Esophagus squamous epithelium (tissue), 5 donors: ENCODE measurements at regions not wholly inside any gene's neighbourhood (a gene's known extent, or its start where the extent isn't known, plus 50 kb on each side); places are given as distances from the start of the nearest gene placed in this dataset.
A peak's percentile ranks its signal among the peaks of the same experiment; 100 is the strongest.

Experiments used
- DNase-seq: peaks from one replicate; lab custom pipeline; 2025; lab: John Stamatoyannopoulos, UW
- H3K27ac ChIP-seq, 4 donors: fragments of 200-600 bp; sonication (generic); one replicate each; pipeline ENCODE4 v1.5.1; 2016 to 2019; ENCODE audit warnings: mild to moderate bottlenecking in 1 of 4
- H3K27me3 ChIP-seq, 4 donors: fragments of 200-600 bp; sonication (generic); 1 replicate in 3 of 4; 2 replicates in 1 of 4; pipeline versions ENCODE4 v1.5.1 to v1.6.0; 2017 to 2021; ENCODE audit warnings: antibody characterized with exemption in 1 of 4
- H3K36me3 ChIP-seq, 3 donors: fragments of 200-600 bp; sonication (generic); one replicate each; pipeline ENCODE4 v1.5.1; 2016 to 2019
- H3K4me1 ChIP-seq, 3 donors: fragments of 200-600 bp; sonication (generic); one replicate each; pipeline ENCODE4 v1.5.1; 2017 to 2019
- H3K4me3 ChIP-seq, 4 donors: fragments of 200-600 bp; sonication (generic); 1 replicate in 3 of 4; 2 replicates in 1 of 4; pipeline ENCODE4 v1.5.1; 2016 to 2019; ENCODE audit warnings: mild to moderate bottlenecking in 2 of 4, moderate library complexity in 1 of 4
- H3K9me3 ChIP-seq, 3 donors: fragments of 200-600 bp; sonication (generic); one replicate each; pipeline ENCODE4 v1.5.1; 2016 to 2019
- POLR2A ChIP-seq, 4 donors: fragments of 450-650 bp; IDR thresholded peaks; one replicate each; pipeline ENCODE4 v1.6.1; 2017; ENCODE audit warnings: antibody characterized with exemption in 4 of 4, mild to moderate bottlenecking in 4 of 4, moderate library complexity in 3 of 4
- WGBS, 2 donors: methylation state at CpG; one replicate each; pipeline ENCODE4 v1.1.5; 2018; 5-methylcytosine and 5-hydroxymethylcytosine counted together
- intact Hi-C: fragments of 100-400 bp; cut with DNase I; formaldehyde crosslinking; loops from one replicate; pipeline ENCODE4 v1.15.0; 2022
- TF ChIP-seq, protein P1 (sequence below), 6 experiments: fragments of 450-650 bp in 4 of 6; fragments of 200-600 bp in 2 of 6; sonication (generic) in 2 of 6; IDR thresholded peaks; one replicate each; pipeline ENCODE4 v1.5.1; 2016 to 2019; ENCODE audit warnings: antibody characterized with exemption in 6 of 6, mild to moderate bottlenecking in 4 of 6, moderate library complexity in 4 of 6
- donor health status: DM: yes; HTN: yes; CAD: no.

DNA sequence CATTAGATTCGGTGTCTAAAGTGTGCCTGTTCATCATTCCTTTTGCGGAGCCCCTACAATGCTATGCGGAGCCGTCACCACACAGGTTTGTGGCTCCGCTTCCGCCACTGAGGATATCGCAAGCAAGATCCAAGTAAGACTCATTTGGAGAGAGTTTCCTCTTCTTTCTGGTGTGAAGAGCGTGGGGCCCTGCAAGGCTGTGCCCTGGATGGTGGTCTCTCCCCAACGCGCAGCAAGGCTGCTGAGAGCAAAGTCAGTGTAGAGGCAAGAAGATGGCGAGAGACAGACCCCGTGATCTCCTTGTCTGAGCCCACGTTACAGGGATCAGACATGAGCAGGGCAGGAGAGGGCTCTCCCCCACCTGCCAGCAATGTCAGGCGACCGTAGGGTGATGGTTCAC lies 96.3 kb upstream of the AFDN start:
- H3K36me3 ChIP-seq = no peaks in the 10 kb centered on the region
- H3K4me1 ChIP-seq = peaks cover 9 to 20% (median 9%) of the 10 kb centered on the region in 3 donors
- no peak overlapping the region for H3K27ac ChIP-seq
- H3K27me3 ChIP-seq = peaks cover 0 to 5% (median 0%) of the 10 kb centered on the region in 4 donors
- intact Hi-C loops = no loop called here
- DNase-seq = no peak
- H3K9me3 ChIP-seq = no peaks in the 10 kb centered on the region
- 92 to 97% methylated on average over 14 of the region's 15 CpGs for WGBS, 2 donors
- no peak overlapping the region for H3K4me3 ChIP-seq
- TF ChIP-seq POLR2A (IDR thresholded peaks at IDR 0.05) = no peak
- TF ChIP-seq, protein P1, sequence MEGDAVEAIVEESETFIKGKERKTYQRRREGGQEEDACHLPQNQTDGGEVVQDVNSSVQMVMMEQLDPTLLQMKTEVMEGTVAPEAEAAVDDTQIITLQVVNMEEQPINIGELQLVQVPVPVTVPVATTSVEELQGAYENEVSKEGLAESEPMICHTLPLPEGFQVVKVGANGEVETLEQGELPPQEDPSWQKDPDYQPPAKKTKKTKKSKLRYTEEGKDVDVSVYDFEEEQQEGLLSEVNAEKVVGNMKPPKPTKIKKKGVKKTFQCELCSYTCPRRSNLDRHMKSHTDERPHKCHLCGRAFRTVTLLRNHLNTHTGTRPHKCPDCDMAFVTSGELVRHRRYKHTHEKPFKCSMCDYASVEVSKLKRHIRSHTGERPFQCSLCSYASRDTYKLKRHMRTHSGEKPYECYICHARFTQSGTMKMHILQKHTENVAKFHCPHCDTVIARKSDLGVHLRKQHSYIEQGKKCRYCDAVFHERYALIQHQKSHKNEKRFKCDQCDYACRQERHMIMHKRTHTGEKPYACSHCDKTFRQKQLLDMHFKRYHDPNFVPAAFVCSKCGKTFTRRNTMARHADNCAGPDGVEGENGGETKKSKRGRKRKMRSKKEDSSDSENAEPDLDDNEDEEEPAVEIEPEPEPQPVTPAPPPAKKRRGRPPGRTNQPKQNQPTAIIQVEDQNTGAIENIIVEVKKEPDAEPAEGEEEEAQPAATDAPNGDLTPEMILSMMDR (IDR thresholded peaks at IDR 0.05) = no peak

DNA sequence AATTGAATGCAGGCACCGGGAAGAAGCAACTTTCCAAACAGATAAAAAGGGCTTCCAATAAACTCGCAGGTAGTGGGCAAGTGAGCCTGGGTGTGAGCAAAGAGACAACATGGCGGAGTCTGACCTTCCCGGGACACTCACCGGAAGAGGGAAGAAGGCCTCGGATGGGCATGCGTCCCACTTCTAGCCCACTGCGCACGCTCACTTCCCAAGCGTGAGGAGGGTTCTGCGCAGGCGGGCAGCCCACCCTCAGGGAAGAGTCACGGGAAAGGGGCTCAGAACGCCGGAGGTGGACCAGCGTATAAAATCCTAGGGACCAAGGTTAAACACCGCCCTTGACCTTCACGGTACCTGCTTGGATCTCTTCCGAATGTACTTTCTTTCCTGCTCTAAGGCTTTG lies 95.5 kb upstream of the AFDN start:
- Histone ChIP-seq H3K4me3 (no peak overlapping the region), H3K4me1 (peaks cover 9 to 23% (median 9%) of the 10 kb centered on the region in 3 donors), H3K36me3 (no peaks in the 10 kb centered on the region), H3K27me3 (no peaks in the 10 kb centered on the region), H3K27ac (no peak overlapping the region), H3K9me3 (no peaks in the 10 kb centered on the region)
- intact Hi-C loops = no loop called here
- 88 to 94% methylated on average over 15 to 19 of the region's 19 CpGs for WGBS, 2 donors
- TF ChIP-seq POLR2A (IDR thresholded peaks at IDR 0.05) = no peak
- TF ChIP-seq, protein P1 (IDR thresholded peaks at IDR 0.05) = no peak
- no peak for DNase-seq

DNA sequence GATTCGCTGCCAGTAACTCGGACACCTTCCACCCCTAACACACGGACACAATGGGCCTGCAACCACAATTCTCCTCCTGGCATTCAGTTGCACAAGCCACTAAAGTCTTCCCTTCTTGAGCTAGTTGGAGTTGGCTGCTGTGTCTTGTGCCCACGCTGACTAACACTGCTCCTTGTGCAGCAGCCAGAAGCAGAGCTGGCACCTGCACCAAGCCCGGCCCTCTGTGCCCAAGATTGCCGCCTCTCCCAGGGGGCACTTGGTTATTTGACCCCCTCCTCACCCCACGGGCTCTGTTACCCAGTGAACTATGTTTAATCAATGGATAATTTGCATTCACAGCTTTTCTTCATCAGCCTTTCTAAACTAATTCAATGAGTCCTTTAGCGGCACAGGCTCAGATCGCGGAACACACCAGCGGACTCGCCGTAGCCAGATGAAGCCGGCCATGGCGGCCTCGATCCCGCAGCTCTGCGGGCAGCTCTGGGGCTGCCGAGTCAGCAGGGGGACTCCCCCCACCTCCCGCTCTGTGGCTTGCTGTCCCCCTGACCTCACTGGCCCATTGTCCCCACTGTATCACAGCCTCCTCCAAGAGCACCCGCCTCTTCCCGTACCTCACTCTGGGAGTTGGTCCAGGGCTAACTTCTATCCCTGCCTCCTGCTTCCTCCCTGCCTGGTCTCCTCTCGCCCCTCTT lies 94.8 kb upstream of the AFDN start:
- H3K9me3 ChIP-seq = no peaks in the 10 kb centered on the region
- TF ChIP-seq, protein P1 (IDR thresholded peaks at IDR 0.05) = no peak
- no peak for TF ChIP-seq POLR2A (IDR thresholded peaks at IDR 0.05)
- H3K36me3 ChIP-seq = no peaks in the 10 kb centered on the region
- H3K27ac ChIP-seq = no peak overlapping the region
- H3K27me3 ChIP-seq = no peaks in the 10 kb centered on the region
- no peak for DNase-seq
- peaks cover 9 to 23% (median 9%) of the 10 kb centered on the region in 3 donors for H3K4me1 ChIP-seq
- no peak overlapping the region for H3K4me3 ChIP-seq
- intact Hi-C loops = no loop called here
- 77 to 84% methylated on average over 16 to 23 of the region's 23 CpGs for WGBS, 2 donors

DNA sequence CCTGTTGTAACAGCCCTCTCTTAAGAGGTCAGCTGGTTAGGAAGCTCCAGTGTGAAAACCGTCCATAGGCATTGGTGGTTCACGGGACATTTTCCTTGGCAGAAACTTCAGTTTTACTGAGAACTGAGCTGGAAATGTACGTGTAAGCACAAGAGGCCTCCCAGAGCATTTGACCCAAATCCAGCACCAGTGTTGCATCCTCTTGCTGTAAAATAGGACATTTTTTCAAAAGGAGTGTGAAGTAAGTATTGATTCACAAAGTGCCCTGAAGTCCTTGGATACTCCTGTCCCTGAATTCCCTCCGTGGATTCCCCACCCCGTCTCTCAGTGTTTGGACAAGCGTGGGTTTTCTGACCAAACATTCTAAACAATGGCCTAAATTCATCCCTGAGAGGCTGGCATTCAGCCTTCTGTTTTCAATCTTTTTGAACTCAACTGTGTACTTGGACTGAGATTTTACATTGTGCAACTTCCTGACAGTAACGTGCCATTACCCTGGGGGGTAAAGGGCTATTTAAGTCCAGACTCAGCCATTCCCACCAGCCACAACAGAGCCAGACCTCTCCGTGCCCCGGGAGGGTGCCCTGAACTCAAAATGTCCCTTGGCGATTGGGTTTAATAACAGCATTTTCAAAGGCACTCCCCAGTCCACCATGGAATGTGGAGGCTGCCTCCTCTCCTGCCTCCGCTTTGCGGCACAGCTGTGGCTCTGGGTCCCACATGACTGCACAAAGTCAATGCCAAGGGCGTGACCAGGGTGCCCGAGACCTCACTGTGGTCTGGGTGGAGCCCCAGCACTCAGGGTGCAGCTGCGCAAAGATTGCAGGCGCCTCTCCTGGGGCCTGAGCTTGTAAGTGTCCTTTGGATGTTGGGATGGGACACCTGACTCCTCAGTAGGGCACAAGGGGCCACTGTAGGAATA lies 92.7 kb upstream of the AFDN start:
- Histone ChIP-seq H3K4me1 (peaks cover 9 to 23% (median 9%) of the 10 kb centered on the region in 3 donors), H3K36me3 (no peaks in the 10 kb centered on the region), H3K27ac (peak overlapping the region; percentile 25 to 54 (median 34)), H3K4me3 (no peak overlapping the region), H3K9me3 (no peaks in the 10 kb centered on the region), H3K27me3 (peaks cover 0 to 7% (median 0%) of the 10 kb centered on the region in 4 donors)
- WGBS, 2 donors = 15 to 17% methylated on average over 9 to 11 of the region's 16 CpGs
- no peak for DNase-seq
- intact Hi-C loops = no loop called here
- TF ChIP-seq POLR2A (IDR thresholded peaks at IDR 0.05) = no peak
- TF ChIP-seq, protein P1 (IDR thresholded peaks at IDR 0.05) = no peak

DNA sequence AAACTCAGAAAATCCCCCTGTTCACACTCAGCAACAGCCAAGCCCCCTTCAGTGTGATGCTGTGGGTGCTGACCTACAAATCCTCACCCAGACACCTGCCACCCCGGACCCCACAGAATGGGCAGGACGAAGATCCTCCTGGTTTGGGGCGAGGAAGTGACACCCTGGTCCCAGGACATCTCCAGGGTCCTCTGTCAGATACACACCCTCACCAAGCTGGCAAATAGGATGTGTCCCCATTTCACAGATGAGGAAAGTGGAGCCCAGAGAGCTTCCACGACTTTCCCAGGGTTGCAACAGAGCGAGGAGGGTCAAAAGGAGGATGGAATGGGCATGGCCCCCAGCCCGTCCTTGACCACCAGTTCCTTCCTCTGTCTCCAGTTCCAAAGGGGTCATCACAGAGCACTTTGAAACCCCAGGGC lies 92.0 kb upstream of the AFDN start:
- DNase-seq = no peak
- Histone ChIP-seq H3K36me3 (no peaks in the 10 kb centered on the region), H3K27ac (peak overlapping the region in 2 of 4 donors; percentile 38 to 54), H3K4me3 (no peak overlapping the region), H3K4me1 (peaks cover 9 to 23% (median 9%) of the 10 kb centered on the region in 3 donors), H3K27me3 (peaks cover 0 to 7% (median 0%) of the 10 kb centered on the region in 4 donors), H3K9me3 (no peaks in the 10 kb centered on the region)
- TF ChIP-seq POLR2A (IDR thresholded peaks at IDR 0.05) = no peak
- 100% methylated on average over 1 to 4 of the region's 6 CpGs for WGBS, 2 donors
- intact Hi-C loops = no loop called here
